ENCODE measurements at regions not wholly inside any gene's neighbourhood (a gene's known extent, or its start where the extent isn't known, plus 50 kb on each side); places are given as distances from the start of the nearest gene placed in this dataset.

GRCh38 chr9:102295188-102295587 lies 556.7 kb upstream of the GRIN3A start:
- Histone ChIP-seq H2AFZ (no peak overlapping the region), H3K4me2 (ENCODE audit: low read length) (no peak overlapping the region), H3K9ac (no peak overlapping the region), H3K4me3 (ENCODE audit: low read depth, low read length) (no peak overlapping the region), H3K4me1 (no peaks in the 10 kb centered on the region), H3K9me3 (ENCODE audit: control insufficient read depth, low read length) (no peaks in the 10 kb centered on the region), H3K79me2 (no peaks in the 10 kb centered on the region), H3K27ac (no peak overlapping the region), H3K36me3 (ENCODE audit: control insufficient read depth, insufficient read depth, low read length) (no peaks in the 10 kb centered on the region), H3K27me3 (ENCODE audit: control insufficient read depth, insufficient read depth, low read length) (no peaks in the 10 kb centered on the region)
- no peak for TF ChIP-seq CTCF (IDR thresholded peaks at IDR 0.05)

- TF ChIP-seq CTCF (IDR thresholded peaks at IDR 0.05): no peak
- Histone ChIP-seq H3K9ac (no peak overlapping the region), H3K27me3 (ENCODE audit: control insufficient read depth, insufficient read depth, low read length) (no peaks in the 10 kb centered on the region), H3K4me1 (no peaks in the 10 kb centered on the region), H3K4me2 (ENCODE audit: low read length) (no peak overlapping the region), H3K79me2 (no peaks in the 10 kb centered on the region), H3K9me3 (ENCODE audit: control insufficient read depth, low read length) (no peaks in the 10 kb centered on the region), H3K4me3 (ENCODE audit: low read depth, low read length) (no peak overlapping the region), H3K27ac (no peak overlapping the region), H3K36me3 (ENCODE audit: control insufficient read depth, insufficient read depth, low read length) (no peaks in the 10 kb centered on the region), H2AFZ (no peak overlapping the region)
Observed at GRCh38 chr9:102273952-102274351, 535.5 kb upstream of the GRIN3A start.

- no peak overlapping the region for H3K9ac ChIP-seq
- H3K4me3 ChIP-seq (ENCODE audit: low read depth, low read length): no peak overlapping the region
- H3K4me2 ChIP-seq (ENCODE audit: low read length): no peak overlapping the region
- no peaks in the 10 kb centered on the region for H3K9me3 ChIP-seq (ENCODE audit: control insufficient read depth, low read length)
- no peaks in the 10 kb centered on the region for H3K27me3 ChIP-seq (ENCODE audit: control insufficient read depth, insufficient read depth, low read length)
- H3K4me1 ChIP-seq: no peaks in the 10 kb centered on the region
- no peaks in the 10 kb centered on the region for H3K79me2 ChIP-seq
- no peaks in the 10 kb centered on the region for H3K36me3 ChIP-seq (ENCODE audit: control insufficient read depth, insufficient read depth, low read length)
- no peak overlapping the region for H3K27ac ChIP-seq
- no peak for TF ChIP-seq CTCF (IDR thresholded peaks at IDR 0.05)
- no peak overlapping the region for H2AFZ ChIP-seq
Observed at GRCh38 chr9:102253099-102253498, 514.7 kb upstream of the GRIN3A start.

- Histone ChIP-seq H3K9me3 (ENCODE audit: control insufficient read depth, low read length) (no peaks in the 10 kb centered on the region), H3K9ac (no peak overlapping the region), H3K27ac (no peak overlapping the region), H3K79me2 (no peaks in the 10 kb centered on the region), H3K27me3 (ENCODE audit: control insufficient read depth, insufficient read depth, low read length) (no peaks in the 10 kb centered on the region), H3K36me3 (ENCODE audit: control insufficient read depth, insufficient read depth, low read length) (no peaks in the 10 kb centered on the region), H3K4me3 (ENCODE audit: low read depth, low read length) (no peak overlapping the region), H3K4me2 (ENCODE audit: low read length) (no peak overlapping the region), H2AFZ (no peak overlapping the region), H3K4me1 (no peaks in the 10 kb centered on the region)
- no peak for TF ChIP-seq CTCF (IDR thresholded peaks at IDR 0.05)
Observed at GRCh38 chr9:102244916-102245315, 506.5 kb upstream of the GRIN3A start.

- Histone ChIP-seq H3K4me1 (no peaks in the 10 kb centered on the region), H2AFZ (no peak overlapping the region), H3K9me3 (ENCODE audit: control insufficient read depth, low read length) (no peaks in the 10 kb centered on the region), H3K9ac (no peak overlapping the region), H3K27me3 (ENCODE audit: control insufficient read depth, insufficient read depth, low read length) (no peaks in the 10 kb centered on the region), H3K36me3 (ENCODE audit: control insufficient read depth, insufficient read depth, low read length) (no peaks in the 10 kb centered on the region), H3K4me3 (ENCODE audit: low read depth, low read length) (no peak overlapping the region), H3K27ac (no peak overlapping the region), H3K4me2 (ENCODE audit: low read length) (no peak overlapping the region), H3K79me2 (no peaks in the 10 kb centered on the region)
- no peak for TF ChIP-seq CTCF (IDR thresholded peaks at IDR 0.05)
Observed at GRCh38 chr9:102237520-102237919, 499.1 kb upstream of the GRIN3A start.
